ENCODE measurements at regions not wholly inside any gene's neighbourhood (a gene's known extent, or its start where the extent isn't known, plus 50 kb on each side); places are given as distances from the start of the nearest gene placed in this dataset.

DNA sequence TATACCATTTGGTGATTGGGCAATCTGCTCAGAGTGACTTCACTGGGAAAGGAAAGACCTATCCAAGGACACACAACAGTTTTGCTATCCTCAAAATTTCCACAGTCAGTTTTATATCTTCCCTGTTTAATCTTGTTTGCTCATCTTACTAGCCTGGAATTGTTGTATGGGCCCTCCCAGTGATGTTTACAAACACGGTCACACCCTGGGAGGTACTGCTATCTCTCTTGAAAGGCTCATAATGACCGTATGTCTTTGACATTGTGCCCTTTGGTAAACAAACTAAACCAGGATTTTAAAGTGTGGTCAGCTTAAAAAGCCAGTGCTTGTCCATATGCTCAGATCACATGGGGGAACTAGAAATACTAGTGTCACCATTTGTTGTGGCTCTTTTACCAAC lies 277.0 kb downstream of the CDH2 start:
- in situ Hi-C loops (cut with HindIII; ENCODE audit: low sequenced_read_pairs), result no loop called here

DNA sequence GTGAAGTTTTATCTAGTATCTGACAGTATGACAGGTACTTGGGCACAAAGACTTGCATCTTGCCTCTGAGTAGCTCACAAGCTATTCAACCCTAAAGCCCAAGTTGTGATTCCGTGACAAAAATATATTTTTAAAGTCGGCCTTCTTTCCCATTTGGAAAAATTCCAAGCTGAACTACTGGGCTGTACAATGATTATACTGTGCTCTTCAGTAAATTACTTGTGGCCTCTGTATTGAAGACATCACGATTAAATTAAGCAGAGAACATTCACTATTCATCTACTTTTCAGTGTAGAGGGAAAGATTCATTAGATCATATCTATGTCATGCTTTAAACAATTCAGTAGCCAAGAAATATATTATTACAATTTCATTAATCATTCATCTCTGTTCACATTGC lies 282.2 kb downstream of the CDH2 start:
- in situ Hi-C loops (cut with HindIII; ENCODE audit: low sequenced_read_pairs), result no loop called here

DNA sequence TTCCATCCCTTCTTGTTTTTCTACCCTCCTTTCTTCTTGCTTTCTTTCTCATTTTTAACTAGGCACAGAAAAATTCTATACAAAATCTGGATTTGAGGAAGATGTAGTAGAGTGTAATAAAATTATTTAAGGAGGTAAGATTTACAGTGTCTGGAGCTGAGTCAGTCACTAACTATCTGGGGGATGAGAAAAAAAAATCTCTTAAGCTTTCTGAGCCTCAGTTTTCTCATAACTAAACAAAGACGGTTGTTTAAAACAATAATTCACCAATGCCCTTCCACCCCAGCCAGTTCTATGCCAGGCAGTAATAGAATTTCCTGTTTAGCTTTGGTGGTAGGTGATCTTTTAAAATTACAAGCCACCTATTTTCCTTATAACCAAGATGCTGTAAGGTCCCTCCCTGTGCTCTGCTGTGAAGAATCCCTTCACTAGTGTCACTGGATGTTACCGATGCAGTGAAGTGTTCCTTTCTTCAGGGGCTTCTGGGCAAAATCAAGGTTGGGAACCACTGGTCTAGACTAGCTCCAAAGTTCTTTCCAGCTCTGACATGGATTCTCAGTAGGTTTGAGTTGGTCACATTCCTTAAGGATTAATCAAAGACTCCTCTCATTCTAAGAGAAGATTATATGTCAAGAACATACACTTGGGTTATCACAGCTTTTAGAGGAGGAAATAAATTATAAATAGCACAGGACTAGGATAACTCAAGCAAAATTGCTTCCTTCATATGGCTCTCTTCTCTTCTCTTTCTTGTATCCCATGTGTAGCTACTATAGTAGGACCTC lies 289.0 kb downstream of the CDH2 start:
- in situ Hi-C loops (cut with HindIII; ENCODE audit: low sequenced_read_pairs), result no loop called here

DNA sequence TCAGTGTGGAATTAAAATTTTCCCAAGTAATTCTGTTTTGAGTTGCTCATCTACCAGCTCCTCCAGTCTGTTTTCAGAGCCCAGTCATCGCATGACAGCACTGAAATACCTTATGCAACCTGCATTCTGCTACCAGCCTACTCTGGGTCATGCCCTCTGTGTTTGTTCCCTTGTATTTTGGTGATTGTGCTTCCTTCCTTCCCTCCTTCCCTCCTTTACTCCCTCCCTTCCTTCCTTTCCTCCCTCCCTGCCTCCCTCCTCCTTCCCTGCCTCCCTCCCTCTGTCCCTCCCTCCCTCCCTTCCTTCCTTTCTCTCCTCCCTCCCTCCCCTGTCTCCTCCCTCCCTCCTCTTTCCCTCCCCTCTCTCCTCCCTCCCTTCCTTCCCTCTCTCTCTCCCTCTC lies 289.6 kb downstream of the CDH2 start:
- in situ Hi-C loops (cut with HindIII; ENCODE audit: low sequenced_read_pairs), result no loop called here

DNA sequence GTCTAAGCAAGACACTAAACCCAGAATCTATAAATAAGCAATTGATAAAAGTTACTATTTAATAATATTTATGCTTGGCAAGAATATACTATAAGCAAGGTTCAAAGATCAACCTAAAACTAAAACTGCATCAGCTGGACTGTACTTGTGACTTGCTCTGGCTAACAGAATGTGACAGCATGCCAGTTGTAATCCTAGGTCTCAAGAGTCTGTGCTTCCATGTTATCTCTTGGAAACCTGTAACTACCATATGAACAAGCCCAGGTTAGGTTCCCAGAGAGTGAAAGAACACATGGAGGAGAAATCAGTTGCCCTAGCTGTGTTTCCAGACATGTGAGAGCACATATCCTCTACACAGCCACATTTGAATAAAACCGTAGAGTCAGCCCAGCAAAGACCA lies 297.4 kb downstream of the CDH2 start:
- in situ Hi-C loops (cut with HindIII; ENCODE audit: low sequenced_read_pairs), result no loop called here

DNA sequence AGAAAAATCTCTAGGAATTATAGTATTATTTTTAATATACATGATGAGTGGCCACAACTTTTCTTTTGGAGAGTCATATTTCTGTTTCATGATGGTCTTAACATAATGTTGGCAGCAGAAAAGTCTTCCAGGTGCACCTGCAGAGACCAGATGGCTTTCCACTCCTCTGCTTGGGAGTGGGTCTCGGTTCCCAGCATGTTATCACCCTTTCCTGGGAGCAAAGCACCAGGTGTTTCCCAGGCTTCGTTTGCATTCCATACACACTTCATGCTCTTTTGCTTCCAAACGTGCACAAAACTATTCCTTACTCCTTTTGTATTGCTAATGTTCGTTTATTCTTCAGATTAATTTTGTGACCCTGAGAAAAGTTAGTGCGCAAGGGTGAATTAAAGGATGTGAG lies 305.2 kb downstream of the CDH2 start:
- in situ Hi-C loops (cut with HindIII; ENCODE audit: low sequenced_read_pairs), result no loop called here

DNA sequence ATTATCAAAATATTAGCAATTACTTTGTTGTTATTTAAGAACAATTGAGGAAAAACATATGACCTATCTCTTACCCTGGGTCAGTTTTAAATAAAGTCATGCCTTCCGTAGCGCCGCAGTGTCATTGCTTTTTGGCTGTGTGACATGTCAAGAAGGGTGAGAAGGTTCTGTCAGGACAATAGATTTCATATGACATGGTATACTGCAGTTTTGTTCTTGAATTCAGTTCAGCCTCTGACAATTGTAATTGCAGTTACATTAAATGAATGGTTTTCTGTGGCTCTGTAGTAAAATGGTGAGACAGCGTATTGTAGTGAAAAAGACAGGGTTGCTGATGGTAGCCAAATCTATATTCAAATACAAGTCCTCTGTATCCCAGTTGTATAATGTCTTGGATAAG lies 307.2 kb downstream of the CDH2 start:
- in situ Hi-C loops (cut with HindIII; ENCODE audit: low sequenced_read_pairs), result no loop called here

DNA sequence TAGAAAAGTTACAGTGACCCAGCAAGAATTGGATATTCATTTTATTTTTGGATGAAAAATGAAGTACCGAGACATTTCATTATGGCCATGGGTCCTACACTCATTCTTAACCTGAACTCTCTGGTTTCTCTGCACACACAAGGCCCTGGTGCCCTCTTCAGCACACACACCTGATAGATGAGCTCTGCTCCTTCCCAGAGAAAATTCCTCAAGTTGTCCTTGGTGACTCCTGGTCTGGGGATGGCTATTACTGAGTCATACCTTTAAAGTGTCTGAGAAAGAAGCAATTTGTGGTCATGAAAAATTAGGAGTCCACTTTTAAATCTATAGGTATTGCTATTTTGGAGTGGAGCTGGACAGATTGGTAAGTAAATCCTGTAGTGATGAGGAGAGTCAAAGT lies 311.5 kb downstream of the CDH2 start:
- in situ Hi-C loops (cut with HindIII; ENCODE audit: low sequenced_read_pairs), result no loop called here

DNA sequence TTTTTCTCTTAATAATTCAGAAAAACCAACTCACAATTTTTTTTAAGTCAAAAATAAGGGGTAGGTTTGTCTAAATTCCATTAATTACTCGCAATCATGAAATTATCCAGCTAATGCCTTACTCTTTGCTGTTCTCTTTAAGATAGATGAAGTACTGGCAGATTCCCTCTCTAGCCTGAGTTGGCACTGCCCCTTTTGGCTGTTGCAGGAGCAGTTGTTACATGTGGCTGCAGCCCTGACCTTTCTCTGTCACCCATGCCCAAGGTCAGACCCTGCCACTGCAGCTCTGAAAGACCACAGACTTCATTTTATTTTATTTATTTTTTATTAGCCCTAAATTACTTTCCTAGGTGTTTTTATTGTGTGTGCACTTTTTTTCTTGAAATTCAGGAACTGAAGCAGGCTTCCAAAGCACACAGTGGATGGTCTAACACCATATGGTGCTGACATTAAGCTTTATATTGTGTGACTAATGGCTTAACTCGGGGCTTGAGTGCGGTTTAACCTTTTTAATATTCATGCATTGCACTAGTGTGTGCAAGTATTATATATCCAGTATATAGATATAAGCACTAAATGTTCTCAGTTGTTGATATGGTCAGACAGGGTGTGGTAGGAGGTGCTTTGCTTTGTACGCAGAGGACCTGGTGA lies 313.0 kb downstream of the CDH2 start:
- in situ Hi-C loops (cut with HindIII; ENCODE audit: low sequenced_read_pairs), result no loop called here

DNA sequence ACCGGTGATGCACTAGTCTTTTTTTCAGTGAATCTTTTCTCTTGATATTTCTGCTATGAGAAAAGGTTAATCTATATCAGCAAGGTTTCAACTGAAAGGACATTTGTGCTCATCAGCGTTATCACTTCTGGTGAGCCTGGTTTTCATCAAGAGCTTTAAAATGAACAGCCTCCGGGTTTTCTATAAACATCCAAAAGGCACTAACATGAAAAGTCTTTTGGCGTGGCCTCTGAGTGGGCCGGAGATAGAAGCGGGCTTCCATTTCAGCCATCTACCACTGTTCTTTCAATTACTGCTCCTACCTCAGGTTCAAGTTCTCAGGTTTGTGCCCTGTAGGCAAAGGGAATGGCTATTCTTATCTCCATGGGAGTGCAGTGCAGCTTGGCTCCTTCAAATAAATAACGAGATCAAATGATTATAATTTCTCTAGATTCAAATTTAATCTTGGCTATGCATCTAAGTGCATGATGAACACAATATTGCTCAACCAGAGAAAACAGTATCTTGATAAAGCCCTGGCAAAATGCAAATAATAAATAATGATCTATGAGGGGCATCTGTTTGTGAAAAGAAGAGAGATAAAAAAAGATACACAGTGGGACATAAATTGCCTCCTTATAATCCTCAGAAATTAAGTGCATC lies 314.8 kb downstream of the CDH2 start:
- in situ Hi-C loops (cut with HindIII; ENCODE audit: low sequenced_read_pairs), result no loop called here

DNA sequence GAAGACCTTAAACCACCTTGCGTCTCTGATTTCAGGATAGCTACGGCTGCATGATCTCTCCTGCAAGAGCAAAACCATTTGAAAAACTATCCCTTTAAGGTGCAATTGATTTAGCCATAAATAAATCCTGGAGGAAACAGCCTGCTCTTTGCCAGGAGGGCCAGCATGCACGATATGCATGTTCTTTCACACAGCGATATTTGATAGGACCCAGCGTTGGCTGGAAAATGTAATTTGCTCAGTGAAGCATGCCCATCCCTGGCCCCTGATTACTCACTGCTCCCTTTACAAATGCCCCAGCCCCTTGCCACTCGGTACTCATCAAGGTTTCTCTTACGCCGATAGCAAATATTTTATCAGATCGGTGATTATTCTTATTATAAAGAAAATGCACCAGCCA lies 315.4 kb downstream of the CDH2 start:
- in situ Hi-C loops (cut with HindIII; ENCODE audit: low sequenced_read_pairs), result no loop called here

DNA sequence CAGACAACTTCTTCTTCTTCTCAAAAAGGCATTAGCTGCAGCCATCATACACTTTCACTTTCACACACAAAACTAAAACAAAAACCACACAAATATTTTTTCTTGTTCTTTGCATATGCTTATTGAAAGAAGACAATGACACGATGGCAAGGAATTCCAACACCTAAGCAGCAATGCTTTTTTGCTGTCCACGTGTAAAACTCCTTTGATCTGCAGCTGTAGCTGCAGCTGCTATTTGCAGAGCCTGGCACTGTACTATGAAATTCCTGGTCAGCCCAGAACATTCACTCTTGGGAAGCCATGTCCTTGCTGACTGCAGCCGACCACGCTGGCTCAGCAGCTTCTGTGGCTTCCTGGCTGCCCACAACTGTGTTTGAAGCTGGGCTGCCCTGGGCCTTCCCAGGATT lies 316.2 kb downstream of the CDH2 start:
- in situ Hi-C loops (cut with HindIII; ENCODE audit: low sequenced_read_pairs), result no loop called here

DNA sequence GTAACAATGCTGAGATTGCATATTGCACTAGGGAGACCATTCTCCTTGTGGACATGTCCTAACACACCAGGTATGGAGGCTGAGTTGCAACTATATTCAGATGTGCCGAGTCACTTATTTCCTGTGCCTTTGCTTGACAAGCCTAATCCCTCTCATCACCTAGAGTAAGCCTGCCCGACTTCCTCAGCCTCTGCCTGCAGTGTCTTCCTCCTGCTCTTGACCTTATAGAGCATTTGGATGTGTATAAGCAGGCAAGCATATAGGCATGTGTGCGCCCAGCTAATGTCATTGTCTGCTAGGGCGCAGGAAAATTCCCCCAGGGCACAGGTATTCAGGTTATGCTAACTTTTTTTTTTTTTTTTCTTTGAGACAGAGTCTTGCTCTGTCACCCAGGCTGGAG lies 316.9 kb downstream of the CDH2 start:
- in situ Hi-C loops (cut with HindIII; ENCODE audit: low sequenced_read_pairs), result no loop called here

DNA sequence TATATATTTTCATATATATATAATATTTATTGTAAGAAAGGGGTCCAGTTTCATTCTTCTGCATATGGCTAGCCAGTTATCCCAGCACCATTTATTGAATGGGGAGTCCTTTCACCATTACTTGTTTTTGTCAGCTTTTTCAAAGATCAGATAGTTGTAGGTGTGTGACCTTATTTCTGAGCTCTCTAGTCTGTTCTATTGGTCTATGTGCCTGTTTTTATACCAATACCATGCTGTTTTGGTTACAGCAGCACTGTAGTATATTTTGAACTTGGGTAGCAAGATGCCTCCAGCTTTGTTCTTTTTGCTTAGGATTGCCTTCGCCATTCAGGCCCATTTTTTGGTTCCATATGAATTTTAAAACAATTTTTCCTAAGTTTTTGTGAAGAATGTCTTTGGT lies 320.1 kb downstream of the CDH2 start:
- in situ Hi-C loops (cut with HindIII; ENCODE audit: low sequenced_read_pairs), result no loop called here

DNA sequence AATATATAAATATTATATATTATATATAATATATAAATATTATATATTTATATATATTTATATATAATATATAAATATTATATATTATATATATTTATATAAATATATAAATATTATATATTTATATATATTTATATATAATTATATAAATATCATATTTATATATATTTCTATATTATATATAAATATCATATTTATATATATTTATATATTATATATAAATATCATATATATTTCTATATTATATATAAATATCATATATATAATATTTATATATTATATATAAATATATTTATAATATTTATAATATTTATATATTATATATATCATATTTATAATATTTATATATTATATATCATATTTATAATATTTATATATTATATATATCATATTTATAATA lies 321.4 kb downstream of the CDH2 start:
- in situ Hi-C loops (cut with HindIII; ENCODE audit: low sequenced_read_pairs), result no loop called here

DNA sequence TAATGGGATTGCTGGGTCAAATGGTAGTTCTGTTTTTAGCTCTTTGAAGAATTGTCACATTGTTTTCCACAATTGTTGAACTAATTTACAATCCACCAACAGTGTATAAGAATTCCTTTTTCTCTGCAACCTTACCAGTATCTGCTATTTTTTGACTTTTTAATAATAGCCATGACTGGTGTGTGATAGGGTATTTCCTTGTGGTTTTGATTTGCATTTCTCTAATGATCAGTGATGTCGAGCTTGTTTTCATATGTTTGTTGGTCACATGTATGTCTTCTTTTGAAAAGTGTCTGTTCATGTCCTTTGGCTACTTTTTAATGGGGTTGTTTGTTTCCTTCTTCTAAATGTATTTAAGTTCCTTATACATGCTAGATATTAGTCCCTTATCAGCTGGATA lies 322.3 kb downstream of the CDH2 start:
- in situ Hi-C loops (cut with HindIII; ENCODE audit: low sequenced_read_pairs), result no loop called here

DNA sequence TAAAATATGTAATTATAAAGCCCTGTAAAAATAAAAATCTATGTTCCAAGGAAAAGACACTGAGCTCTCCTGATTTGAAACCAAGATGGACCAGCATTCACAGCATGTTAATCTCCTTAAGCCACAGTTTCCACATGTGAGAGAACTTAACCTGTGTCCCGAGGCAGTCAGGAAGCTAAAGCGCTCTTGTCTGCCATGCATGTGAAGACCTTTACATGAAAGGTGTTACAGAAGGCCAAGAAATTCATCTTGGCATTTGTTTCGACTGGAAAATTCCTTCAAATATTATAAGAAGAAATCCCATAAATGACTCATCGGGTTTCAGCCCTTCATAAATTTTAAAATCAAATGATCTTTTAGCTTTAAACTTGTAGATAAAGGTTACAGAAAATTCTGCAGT lies 328.6 kb downstream of the CDH2 start:
- in situ Hi-C loops (cut with HindIII; ENCODE audit: low sequenced_read_pairs), result no loop called here

DNA sequence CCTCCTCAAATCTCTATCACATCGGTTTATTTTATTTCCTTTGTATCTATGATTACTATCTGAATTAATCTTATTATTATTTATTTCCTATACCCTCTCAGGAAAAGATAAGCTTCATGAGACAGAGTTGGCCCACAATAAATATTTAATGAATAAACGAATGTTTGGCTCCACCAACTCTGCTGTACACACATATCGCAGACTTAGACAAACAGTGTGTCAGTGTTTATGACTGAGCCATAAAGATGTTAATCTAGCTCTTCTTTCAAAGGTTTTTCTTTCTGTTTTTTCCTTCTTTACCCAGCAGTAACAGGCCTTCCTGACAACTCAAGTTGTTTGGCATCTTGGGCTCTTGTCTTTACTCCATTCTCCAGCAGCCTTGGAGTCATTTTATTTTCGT lies 329.5 kb downstream of the CDH2 start:
- in situ Hi-C loops (cut with HindIII; ENCODE audit: low sequenced_read_pairs), result no loop called here

DNA sequence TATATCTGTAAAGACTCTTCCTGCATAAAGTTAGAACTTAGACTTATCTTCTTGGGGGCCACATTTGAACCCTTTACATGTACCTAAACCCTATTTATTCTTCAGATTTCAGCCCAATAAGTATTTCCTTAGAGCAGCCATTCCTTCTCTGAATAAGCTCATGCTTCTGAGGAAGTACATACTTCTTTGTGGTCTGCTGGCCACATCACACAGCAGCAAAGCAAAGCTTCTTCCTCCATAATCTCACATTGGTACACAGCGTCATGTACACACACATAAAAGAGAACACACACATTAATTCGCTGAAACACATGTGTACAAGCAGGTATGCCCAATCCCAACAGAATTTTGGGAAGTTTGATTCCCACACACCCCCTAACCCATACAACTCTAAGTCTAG lies 331.0 kb downstream of the CDH2 start:
- in situ Hi-C loops (cut with HindIII; ENCODE audit: low sequenced_read_pairs), result no loop called here

DNA sequence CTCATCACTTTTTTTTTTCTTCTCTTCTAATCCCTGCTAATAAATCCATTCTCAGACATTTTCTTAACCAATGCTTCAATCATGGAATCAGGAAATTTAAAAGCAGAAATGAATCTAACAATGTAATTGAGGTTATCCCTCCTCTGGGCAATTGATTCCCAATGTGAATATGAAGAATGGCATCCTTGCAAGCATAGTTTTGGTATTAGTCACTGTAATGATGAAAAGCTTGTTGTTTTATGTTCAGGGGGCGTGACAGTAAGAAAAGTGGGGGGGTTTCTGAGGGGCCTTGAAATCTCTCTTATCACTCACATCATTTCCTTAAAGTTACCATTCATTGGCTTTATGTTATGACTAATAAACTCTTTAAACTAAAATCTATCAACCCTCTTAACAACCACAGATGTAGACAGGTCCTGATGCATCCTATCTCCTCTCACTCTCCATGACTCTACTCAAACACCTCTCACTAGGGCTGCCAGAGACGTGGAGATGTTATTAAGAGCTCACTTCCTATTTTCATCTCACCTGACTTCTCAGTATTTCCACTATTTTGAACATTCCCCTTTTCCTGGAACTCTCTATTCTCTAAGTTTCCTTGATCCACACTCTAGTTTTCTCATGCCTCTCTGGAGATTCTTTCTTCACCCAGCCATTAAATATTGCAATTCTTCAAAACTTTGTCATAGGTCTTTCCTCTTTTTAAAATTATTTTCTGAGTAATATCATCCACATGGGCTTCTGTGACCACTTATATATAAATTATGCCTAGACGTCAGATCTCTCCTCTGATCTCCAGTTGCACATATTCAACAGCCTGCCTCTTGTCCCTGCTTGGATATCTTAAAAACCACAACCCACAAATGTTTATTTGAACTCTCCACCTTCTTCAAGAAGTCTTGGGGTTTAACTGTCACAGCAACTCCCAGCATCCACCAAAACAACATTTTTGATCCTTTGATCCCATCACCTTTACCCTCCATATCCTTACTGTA lies 332.9 kb downstream of the CDH2 start:
- in situ Hi-C loops (cut with HindIII; ENCODE audit: low sequenced_read_pairs), result no loop called here

DNA sequence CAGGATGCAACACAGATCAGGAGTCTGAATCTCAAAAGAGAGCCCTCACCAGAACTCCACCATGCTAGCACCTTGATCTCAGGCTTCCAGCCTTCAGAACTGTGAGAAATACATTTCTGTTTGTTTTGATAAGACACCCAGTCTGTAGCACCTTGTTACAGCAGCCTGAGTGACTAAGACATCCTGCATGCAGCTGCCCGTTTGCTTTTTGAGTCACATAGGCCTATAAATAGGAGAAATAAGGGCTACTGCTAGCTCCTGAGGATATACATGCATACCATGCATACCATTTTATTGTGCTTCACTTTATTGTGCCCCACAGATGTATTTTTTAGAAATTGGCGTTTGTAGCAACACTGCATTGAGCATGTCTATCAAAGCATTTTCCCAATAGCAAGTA lies 337.8 kb downstream of the CDH2 start:
- in situ Hi-C loops (cut with HindIII; ENCODE audit: low sequenced_read_pairs), result no loop called here

Measured in endothelial cell of hepatic sinusoid (primary cell).